Activated CD4-positive, alpha-beta T cell treated with anti-CD3 and anti-CD28 coated beads for 36 hours (primary cell): ENCODE measurements at regions not wholly inside any gene's neighbourhood (a gene's known extent, or its start where the extent isn't known, plus 50 kb on each side); places are given as distances from the start of the nearest gene placed in this dataset.

ENCODE experiments used
- ATAC-seq: fragments of 200-7000 bp; cut with Tn5 transposase; one replicate; pipeline ENCODE4 v1.10.0; 2021; ENCODE audit warnings: mild to moderate bottlenecking, moderate library complexity
- CTCF ChIA-PET: fragments of 350-600 bp; sonication (Branson Sonifier 250); formaldehyde crosslinking; loops from one replicate; lab custom pipeline; 2021; ENCODE audit warnings: antibody characterized with exemption; lab: Charles Lee
- POLR2A ChIA-PET: fragments of 350-600 bp; sonication (Branson Sonifier 250); formaldehyde crosslinking; loops from one replicate; lab custom pipeline; 2021; ENCODE audit warnings: antibody characterized with exemption, inconsistent platforms; lab: Charles Lee
- DNase-seq: peaks from one replicate; pipeline ENCODE4 v3.0.0-alpha.2; 2020
- H3K27ac Mint-ChIP-seq: one replicate; pipeline ENCODE4 v1.8.0; 2021; ENCODE audit warnings: mixed read lengths
- H3K27me3 Mint-ChIP-seq: one replicate; pipeline ENCODE4 v1.8.0; 2021; ENCODE audit warnings: mixed read lengths
- H3K36me3 Mint-ChIP-seq: one replicate; pipeline ENCODE4 v1.8.0; 2021; ENCODE audit warnings: low read depth, mixed read lengths
- H3K4me1 Mint-ChIP-seq: one replicate; pipeline ENCODE4 v1.8.0; 2021; ENCODE audit warnings: mixed read lengths
- H3K4me3 Mint-ChIP-seq: one replicate; pipeline ENCODE4 v1.8.0; 2021; ENCODE audit warnings: mild to moderate bottlenecking, moderate library complexity, mixed read lengths
- H3K9me3 Mint-ChIP-seq: one replicate; pipeline ENCODE4 v1.8.0; 2021; ENCODE audit warnings: low read depth, mixed read lengths
- intact Hi-C, 2 experiments: fragments of 100-400 bp; cut with DNase I in 1 of 2; cut with micrococcal nuclease in 1 of 2; formaldehyde crosslinking; loops; one replicate each; pipeline versions ENCODE4 v1.14.2 to v1.15.1; 2022 to 2024; cut with DNase I, micrococcal nuclease

DNA sequence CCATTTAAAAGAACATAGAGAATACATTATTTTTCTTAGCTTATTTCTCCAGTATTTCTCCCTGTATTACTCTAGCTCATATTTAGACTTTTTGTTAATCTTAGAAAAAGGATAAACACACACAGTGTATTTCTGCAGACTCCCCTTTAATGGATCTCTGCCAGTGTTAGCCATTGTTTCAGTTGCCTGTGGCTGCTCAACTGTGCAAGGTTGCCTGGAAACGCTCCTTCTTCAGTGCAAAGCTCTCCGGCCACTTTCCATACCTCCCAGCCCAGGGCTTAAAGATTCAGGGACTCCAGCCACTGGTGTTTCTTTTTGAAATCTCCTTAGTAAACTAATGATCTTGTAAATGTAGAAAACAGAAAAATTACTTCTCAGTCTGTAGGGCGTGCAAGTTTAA lies 104.9 kb downstream of the SLIT2 start:
- DNase-seq: no peak
- CTCF ChIA-PET: no interaction called here
- H3K36me3 Mint-ChIP-seq: no peaks in the 10 kb centered on the region

DNA sequence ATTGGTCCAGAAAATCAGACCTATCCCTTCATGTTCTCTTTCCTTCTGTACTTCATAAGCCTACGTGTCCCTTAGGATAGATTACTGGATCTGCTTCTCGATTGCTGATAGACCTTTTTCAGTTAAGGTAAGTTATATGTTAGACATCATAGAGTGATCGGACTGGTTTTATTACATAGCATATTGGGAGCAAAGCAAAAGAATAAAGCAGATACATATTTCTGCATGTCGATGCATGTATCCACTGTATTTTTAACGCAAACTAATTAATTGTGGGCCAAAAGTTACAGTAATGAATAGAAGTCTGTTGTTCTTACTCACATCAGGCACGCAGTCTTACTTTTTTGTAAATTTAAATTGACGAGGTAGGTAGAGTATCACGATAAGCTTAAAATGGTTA lies 106.4 kb downstream of the SLIT2 start:
- intact Hi-C loops: no loop called here
- no peak overlapping the region for H3K4me3 Mint-ChIP-seq
- POLR2A ChIA-PET: no interaction called here

More for the DNA sequence above, 104.9 kb downstream of the SLIT2 start:
- no peaks in the 10 kb centered on the region for H3K4me1 Mint-ChIP-seq
- H3K27ac Mint-ChIP-seq: no peak overlapping the region
- POLR2A ChIA-PET: no interaction called here
- no peaks in the 10 kb centered on the region for H3K9me3 Mint-ChIP-seq
- ATAC-seq: no peak
- intact Hi-C loops: no loop called here
- no peaks in the 10 kb centered on the region for H3K27me3 Mint-ChIP-seq
- no peak overlapping the region for H3K4me3 Mint-ChIP-seq

DNA sequence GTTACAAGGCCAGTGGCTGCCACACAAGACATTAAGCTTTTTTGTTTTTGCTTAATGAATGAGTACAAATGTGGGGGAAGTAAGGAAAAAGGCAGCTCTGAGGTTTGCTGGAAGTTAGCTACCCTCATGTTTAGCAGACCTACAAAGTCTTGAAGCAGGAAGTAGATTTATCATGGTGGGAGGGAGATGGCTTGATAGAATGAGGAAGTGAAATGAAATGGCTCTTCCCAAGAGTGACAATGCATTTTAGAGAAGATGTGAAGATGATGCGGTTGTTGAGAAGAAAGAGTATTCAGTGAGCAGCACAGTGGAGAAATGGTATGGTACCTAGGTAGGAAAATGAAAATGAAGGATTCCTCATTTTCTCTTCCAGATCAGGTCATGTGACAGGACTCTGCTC lies 108.0 kb downstream of the SLIT2 start:
- intact Hi-C loops: no loop called here
- Mint-ChIP-seq H3K4me3 (no peak overlapping the region), H3K27me3 (peaks cover 3% of the 10 kb centered on the region), H3K9me3 (no peaks in the 10 kb centered on the region), H3K4me1 (no peaks in the 10 kb centered on the region), H3K36me3 (no peaks in the 10 kb centered on the region), H3K27ac (no peak overlapping the region)
- DNase-seq (no peak), ATAC-seq (no peak)
- CTCF ChIA-PET: no interaction called here
- POLR2A ChIA-PET: no interaction called here

More for the DNA sequence above, 106.4 kb downstream of the SLIT2 start:
- ATAC-seq (no peak), DNase-seq (no peak)
- Mint-ChIP-seq H3K4me1 (no peaks in the 10 kb centered on the region), H3K27ac (no peak overlapping the region), H3K9me3 (no peaks in the 10 kb centered on the region), H3K36me3 (no peaks in the 10 kb centered on the region), H3K27me3 (peaks cover 3% of the 10 kb centered on the region)
- CTCF ChIA-PET: no interaction called here

DNA sequence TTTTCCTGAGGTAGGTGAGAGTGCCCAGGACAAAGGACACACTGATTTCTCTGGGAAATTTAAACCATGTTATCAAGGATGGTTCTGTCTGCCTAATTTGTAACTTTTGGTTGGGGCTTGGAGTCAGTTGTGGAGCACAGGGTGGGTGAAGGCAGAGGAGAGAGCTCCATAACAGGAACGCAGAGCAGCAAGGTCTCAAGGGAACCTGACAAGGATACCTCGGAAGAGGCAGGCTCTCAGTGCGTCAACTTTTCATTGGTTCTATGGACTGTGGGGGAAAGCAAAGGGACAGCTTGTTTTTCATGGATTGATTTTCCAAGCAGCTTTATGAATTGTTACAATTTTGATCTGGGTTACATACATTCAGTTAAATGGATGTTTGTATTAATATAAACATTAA lies 110.4 kb downstream of the SLIT2 start:
- Mint-ChIP-seq H3K4me1 (no peaks in the 10 kb centered on the region), H3K4me3 (no peak overlapping the region), H3K9me3 (no peaks in the 10 kb centered on the region), H3K36me3 (no peaks in the 10 kb centered on the region), H3K27ac (no peak overlapping the region), H3K27me3 (peaks cover 3% of the 10 kb centered on the region)
- ChIA-PET CTCF (no interaction called here), POLR2A (no interaction called here)
- intact Hi-C loops: no loop called here
- DNase-seq (no peak), ATAC-seq (no peak)

DNA sequence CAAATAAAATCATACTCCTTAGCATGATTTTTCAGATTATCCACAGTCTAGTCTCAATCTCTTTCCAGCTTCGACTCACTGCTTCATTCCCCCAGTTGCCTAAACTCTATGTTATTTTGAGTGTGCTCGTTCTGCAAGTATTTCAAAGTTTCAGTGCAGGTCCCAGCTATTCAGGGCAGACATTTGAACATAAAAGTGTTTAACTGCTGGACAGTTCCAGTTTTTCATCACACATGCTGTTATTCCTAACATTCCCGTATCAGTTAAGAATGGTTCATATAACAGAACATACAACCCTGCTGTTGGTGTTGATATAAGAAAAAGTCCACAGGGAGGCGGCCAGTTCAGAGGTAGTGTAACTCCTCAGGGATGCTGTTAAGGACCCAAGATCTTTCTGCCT lies 113.3 kb downstream of the SLIT2 start:
- no peak overlapping the region for H3K4me3 Mint-ChIP-seq
- ChIA-PET CTCF (interaction anchor here (0.7 kb wide), 1 partner anchor 30 kb away, joined by 3 read pairs; no protein-coding TSS in a partner anchor), POLR2A (no interaction called here)
- no peaks in the 10 kb centered on the region for H3K9me3 Mint-ChIP-seq
- DNase-seq (no peak), ATAC-seq (no peak)
- H3K27ac Mint-ChIP-seq: no peak overlapping the region
- no peaks in the 10 kb centered on the region for H3K36me3 Mint-ChIP-seq
- peaks cover 3% of the 10 kb centered on the region for H3K27me3 Mint-ChIP-seq
- intact Hi-C loops: no loop called here
- H3K4me1 Mint-ChIP-seq: no peaks in the 10 kb centered on the region

DNA sequence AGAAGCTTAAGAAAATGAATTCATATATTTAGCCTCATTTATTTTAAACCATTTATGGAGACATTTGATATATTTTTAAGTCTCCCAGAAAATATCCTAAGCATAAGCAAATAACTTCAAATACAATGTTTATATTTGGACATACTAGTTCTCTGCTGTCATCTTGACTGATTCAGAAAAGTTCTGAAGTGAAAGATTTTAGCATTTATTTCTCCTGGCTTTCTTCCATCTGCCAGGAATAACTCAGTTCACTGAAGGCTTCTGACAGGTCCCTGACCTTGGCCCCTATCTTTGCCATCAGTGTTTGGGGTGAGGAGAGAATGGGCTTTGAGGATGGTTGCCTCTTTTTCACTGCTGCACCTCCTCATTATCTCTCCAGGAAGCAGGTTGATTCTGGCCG lies 115.7 kb downstream of the SLIT2 start:
- Mint-ChIP-seq H3K27me3 (no peaks in the 10 kb centered on the region), H3K27ac (no peak overlapping the region), H3K9me3 (no peaks in the 10 kb centered on the region), H3K4me3 (no peak overlapping the region), H3K36me3 (no peaks in the 10 kb centered on the region), H3K4me1 (no peaks in the 10 kb centered on the region)
- CTCF ChIA-PET: no interaction called here
- no peak for DNase-seq
- POLR2A ChIA-PET: no interaction called here
- intact Hi-C loops: no loop called here
- ATAC-seq: no peak

DNA sequence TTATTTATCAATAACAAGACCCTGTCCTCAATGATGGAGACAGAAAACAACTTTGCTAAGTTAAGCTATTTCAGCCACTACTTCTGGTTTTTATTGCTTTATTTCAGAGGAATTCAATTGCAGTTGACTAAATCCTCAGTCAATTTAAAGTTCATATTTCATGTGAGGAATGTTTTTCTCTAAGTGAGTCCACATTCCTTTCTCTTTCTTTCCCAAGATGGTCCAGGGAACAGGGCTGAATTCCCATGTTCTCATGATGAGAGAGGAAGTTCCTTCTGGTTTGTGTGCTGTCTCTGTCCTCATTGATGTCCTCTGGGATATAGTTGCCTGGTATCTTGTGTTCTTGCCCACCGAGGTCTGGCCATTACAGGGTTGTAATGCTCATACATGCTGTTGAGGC lies 117.2 kb downstream of the SLIT2 start:
- ATAC-seq: no peak
- DNase-seq: no peak
- H3K27me3 Mint-ChIP-seq: peaks cover 2% of the 10 kb centered on the region
- H3K9me3 Mint-ChIP-seq: no peaks in the 10 kb centered on the region
- no peak overlapping the region for H3K4me3 Mint-ChIP-seq
- ChIA-PET POLR2A (no interaction called here), CTCF (no interaction called here)
- no peak overlapping the region for H3K27ac Mint-ChIP-seq
- intact Hi-C loops: no loop called here
- no peaks in the 10 kb centered on the region for H3K4me1 Mint-ChIP-seq
- H3K36me3 Mint-ChIP-seq: no peaks in the 10 kb centered on the region

DNA sequence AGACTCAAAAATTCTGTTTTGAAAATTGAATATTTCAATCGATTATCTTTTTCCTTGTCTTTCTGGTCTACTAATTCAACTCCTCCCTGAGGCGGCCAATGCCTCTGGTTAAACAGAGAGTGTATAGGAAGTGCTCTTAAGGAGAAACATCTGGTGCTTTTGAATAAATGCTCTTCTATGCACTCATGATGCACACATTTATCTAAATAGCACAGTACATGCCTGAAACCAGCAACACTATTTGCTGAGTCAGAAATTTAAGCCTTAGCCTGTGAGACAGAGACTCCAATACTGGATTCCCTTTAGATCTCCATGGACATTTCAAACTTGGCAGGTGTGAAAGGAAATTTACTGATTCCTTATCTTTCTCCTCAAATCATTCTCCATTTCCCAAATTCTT lies 118.6 kb downstream of the SLIT2 start:
- POLR2A ChIA-PET: no interaction called here
- Mint-ChIP-seq H3K4me3 (no peak overlapping the region), H3K36me3 (no peaks in the 10 kb centered on the region), H3K4me1 (no peaks in the 10 kb centered on the region), H3K9me3 (no peaks in the 10 kb centered on the region), H3K27me3 (peaks cover 2% of the 10 kb centered on the region), H3K27ac (no peak overlapping the region)
- intact Hi-C loops: no loop called here
- CTCF ChIA-PET: no interaction called here
- ATAC-seq: no peak
- DNase-seq: no peak

DNA sequence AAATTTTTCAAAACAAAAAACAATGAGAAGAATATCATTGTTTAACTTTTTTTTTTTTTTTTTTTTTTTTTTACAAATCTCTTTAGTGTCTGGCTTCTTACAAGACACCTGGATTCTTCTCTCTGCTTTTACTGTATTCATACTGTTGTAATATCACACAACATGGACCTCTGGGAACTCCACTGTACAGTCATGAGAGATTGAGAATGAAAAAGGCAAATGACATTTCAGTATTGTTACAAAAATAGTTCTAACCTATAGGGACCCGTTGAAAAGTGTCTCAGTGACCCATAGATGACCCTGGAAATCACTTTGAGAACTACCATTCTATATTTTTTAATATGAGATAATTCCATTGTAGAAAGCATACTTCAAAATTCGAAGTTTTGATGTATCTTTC lies 124.4 kb downstream of the SLIT2 start:
- intact Hi-C loops: no loop called here
- Mint-ChIP-seq H3K4me1 (no peaks in the 10 kb centered on the region), H3K9me3 (no peaks in the 10 kb centered on the region), H3K36me3 (no peaks in the 10 kb centered on the region), H3K27ac (no peak overlapping the region), H3K27me3 (peaks cover 2% of the 10 kb centered on the region), H3K4me3 (no peak overlapping the region)
- ChIA-PET POLR2A (no interaction called here), CTCF (interaction anchor here (0.7 kb wide), 1 partner anchor 41 kb away, joined by 3 read pairs; no protein-coding TSS in a partner anchor)
- no peak for DNase-seq
- no peak for ATAC-seq

DNA sequence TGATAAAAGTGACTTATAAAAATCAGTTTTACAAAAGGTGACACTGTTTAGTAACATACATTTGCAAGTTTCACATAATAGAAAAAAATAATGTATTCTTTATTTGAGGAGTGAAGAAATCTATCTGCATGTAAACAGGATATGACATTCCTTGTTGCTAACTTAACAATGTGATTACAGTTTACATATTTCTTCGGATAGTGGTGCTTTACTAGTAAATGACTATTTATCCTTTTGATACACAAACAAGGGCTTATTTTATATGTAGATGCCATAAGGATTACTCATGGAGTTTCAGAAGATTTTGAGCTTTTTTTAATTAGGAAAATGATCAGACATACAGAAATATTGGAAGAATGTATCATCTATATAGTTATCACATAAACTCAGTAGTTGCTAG lies 126.5 kb downstream of the SLIT2 start:
- intact Hi-C loops: no loop called here
- ChIA-PET POLR2A (no interaction called here), CTCF (no interaction called here)
- Mint-ChIP-seq H3K9me3 (no peaks in the 10 kb centered on the region), H3K4me1 (no peaks in the 10 kb centered on the region), H3K36me3 (no peaks in the 10 kb centered on the region), H3K27ac (no peak overlapping the region), H3K4me3 (no peak overlapping the region), H3K27me3 (peaks cover 2% of the 10 kb centered on the region)
- DNase-seq (no peak), ATAC-seq (no peak)

DNA sequence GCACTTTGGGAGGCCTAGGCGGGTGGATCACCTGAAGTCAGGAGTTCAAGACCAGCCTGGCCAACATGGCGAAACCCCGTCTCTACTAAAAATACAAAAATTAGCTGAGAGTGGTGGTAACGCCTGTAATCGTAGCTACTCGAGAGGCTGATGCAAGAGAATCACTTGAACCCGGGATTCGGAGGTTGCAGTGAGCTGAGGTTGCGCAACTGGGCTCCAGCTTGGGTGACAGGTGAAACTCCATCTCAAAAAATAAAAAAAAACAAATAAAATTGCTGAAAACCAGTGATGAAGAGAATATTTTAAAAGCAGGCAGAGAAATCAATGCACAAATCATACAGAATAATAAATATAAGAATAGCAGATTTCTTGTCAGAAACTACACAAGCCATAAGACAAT lies 129.3 kb downstream of the SLIT2 start:
- ChIA-PET CTCF (no interaction called here), POLR2A (no interaction called here)
- H3K27me3 Mint-ChIP-seq: no peaks in the 10 kb centered on the region
- DNase-seq (no peak), ATAC-seq (no peak)
- no peaks in the 10 kb centered on the region for H3K9me3 Mint-ChIP-seq
- intact Hi-C loops: no loop called here
- H3K36me3 Mint-ChIP-seq: no peaks in the 10 kb centered on the region
- H3K4me3 Mint-ChIP-seq: no peak overlapping the region
- no peaks in the 10 kb centered on the region for H3K4me1 Mint-ChIP-seq
- no peak overlapping the region for H3K27ac Mint-ChIP-seq

DNA sequence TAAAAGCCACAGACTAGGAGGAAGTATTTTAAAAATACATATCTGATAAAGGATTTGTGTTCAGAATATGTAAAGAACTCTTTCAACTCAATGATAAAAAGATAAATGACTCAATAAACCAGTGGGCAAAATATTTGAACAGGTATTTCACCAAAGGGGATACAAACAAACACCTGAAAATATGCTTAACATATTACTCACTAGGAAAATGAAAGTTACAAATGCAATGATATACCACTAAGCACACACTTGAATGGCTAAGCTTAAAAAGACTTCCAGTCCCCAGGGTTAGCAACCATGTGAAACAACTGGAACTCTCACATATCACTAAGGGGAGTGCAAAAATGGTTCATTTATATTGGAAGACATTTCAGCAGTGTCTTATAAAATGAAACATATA lies 131.6 kb downstream of the SLIT2 start:
- intact Hi-C loops: no loop called here
- Mint-ChIP-seq H3K27ac (no peak overlapping the region), H3K4me1 (no peaks in the 10 kb centered on the region), H3K27me3 (no peaks in the 10 kb centered on the region), H3K36me3 (no peaks in the 10 kb centered on the region), H3K4me3 (no peak overlapping the region), H3K9me3 (no peaks in the 10 kb centered on the region)
- POLR2A ChIA-PET: no interaction called here
- ATAC-seq (no peak), DNase-seq (no peak)
- CTCF ChIA-PET: no interaction called here

DNA sequence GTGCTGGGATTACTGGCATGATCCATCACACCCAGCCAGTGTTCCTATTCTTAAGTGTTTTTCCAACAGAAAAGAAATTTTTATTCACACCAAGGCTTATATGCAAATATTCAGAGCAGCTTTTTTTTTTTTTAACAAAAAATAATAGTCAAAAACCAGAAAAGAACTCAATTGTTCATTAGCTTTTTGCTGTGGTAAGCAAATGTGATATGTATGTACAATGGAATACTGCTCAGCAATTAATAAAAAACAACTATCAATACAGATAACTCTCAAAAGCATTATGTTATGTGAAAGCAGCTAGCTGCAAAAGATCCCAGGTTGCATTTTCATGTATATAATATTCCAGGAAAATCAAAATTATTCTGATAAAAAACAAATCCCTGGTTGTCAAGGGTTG lies 132.3 kb downstream of the SLIT2 start:
- no peak for DNase-seq
- ChIA-PET POLR2A (no interaction called here), CTCF (no interaction called here)
- H3K27ac Mint-ChIP-seq: no peak overlapping the region
- intact Hi-C loops: no loop called here
- H3K9me3 Mint-ChIP-seq: no peaks in the 10 kb centered on the region
- H3K27me3 Mint-ChIP-seq: no peaks in the 10 kb centered on the region
- ATAC-seq: no peak
- no peaks in the 10 kb centered on the region for H3K36me3 Mint-ChIP-seq
- H3K4me3 Mint-ChIP-seq: no peak overlapping the region
- no peaks in the 10 kb centered on the region for H3K4me1 Mint-ChIP-seq
